GM10266 (cell line): ENCODE measurements at regions not wholly inside any gene's neighbourhood (a gene's known extent, or its start where the extent isn't known, plus 50 kb on each side); places are given as distances from the start of the nearest gene placed in this dataset.

Experiments
- DNase-seq: peaks from one replicate; pipeline ENCODE4 v3.0.0; 2012; ENCODE audit errors: extremely low spot score
- CTCF ChIP-seq: IDR thresholded peaks from 2 replicates; pipeline ENCODE4 v1.5.1; 2012; ENCODE audit warnings: mild to moderate bottlenecking, low read depth; ENCODE audit not compliant: control insufficient read depth, insufficient read depth; ENCODE audit errors: missing control alignments

GRCh38 chr2:146994246-146994645 lies 850.6 kb upstream of the ACVR2A start:
- TF ChIP-seq CTCF: no peak
- no peak for DNase-seq

- DNase-seq: no peak
- no peak for TF ChIP-seq CTCF
Measured at GRCh38 chr2:146992466-146992865, 852.4 kb upstream of the ACVR2A start.

GRCh38 chr2:146992057-146992456 lies 852.8 kb upstream of the ACVR2A start:
- DNase-seq: no peak

GRCh38 chr2:146990311-146991054 lies 854.3 kb upstream of the ACVR2A start:
- TF ChIP-seq CTCF: no peak
- no peak for DNase-seq

More at GRCh38 chr2:146992057-146992456, 852.8 kb upstream of the ACVR2A start:
- TF ChIP-seq CTCF: no peak

- no peak for TF ChIP-seq CTCF
- DNase-seq: no peak
Measured at GRCh38 chr2:146989741-146990140, 855.1 kb upstream of the ACVR2A start.

GRCh38 chr2:146987996-146988395 lies 856.8 kb upstream of the ACVR2A start:
- DNase-seq: no peak
- TF ChIP-seq CTCF: no peak

GRCh38 chr2:146986161-146986560 lies 858.7 kb upstream of the ACVR2A start:
- no peak for TF ChIP-seq CTCF

More at GRCh38 chr2:146986161-146986560, 858.7 kb upstream of the ACVR2A start:
- peak; percentile 5 for DNase-seq
